HG03103 (cell line): ENCODE measurements at regions not wholly inside any gene's neighbourhood (a gene's known extent, or its start where the extent isn't known, plus 50 kb on each side); places are given as distances from the start of the nearest gene placed in this dataset.

Experiments
- ATAC-seq: cut with Tn5 transposase; IDR thresholded peaks from one replicate; pipeline ENCODE4 v1.9.1; 2021; ENCODE audit warnings: low read depth; ENCODE audit not compliant: unreplicated experiment

DNA sequence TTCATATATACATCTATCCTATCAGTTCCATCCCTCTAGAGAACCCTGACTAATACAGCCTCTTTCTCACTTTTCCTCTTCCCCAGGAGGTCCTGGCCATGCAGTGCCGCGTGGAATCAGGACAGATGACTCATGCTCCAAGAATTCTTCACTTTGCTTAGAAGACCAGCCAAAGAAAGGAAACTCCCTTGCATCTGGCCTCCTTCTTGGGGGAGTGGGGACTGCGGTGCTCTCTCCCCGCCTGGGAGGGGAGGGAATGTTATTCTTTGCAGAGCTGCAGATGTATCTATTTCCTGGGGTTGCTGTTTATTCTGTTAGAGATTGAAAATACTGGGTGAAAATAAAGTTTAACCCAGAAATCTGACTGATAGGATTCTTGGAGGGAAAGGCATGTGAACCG is 111.5 kb upstream of the SH3BP4 start:
- no peak for ATAC-seq

DNA sequence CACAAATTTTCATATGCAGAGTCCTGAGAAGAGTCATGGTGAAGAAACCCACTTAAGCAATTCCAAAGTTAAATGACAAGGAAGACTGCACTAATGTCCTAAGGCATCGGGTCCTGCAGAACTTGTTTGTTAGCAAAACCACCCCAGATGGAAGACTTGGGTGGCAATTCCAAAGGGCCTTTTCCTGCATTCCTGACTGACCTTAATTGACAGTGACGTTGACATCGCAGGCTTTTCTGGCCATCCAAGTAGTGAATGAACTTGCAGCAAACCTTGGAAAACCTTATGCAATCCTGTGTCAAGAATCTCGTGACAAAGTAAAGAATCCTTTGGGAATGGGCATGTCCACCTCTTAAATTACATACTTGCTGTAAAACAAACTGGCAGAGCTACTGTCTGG is 112.5 kb upstream of the SH3BP4 start:
- ATAC-seq = no peak

DNA sequence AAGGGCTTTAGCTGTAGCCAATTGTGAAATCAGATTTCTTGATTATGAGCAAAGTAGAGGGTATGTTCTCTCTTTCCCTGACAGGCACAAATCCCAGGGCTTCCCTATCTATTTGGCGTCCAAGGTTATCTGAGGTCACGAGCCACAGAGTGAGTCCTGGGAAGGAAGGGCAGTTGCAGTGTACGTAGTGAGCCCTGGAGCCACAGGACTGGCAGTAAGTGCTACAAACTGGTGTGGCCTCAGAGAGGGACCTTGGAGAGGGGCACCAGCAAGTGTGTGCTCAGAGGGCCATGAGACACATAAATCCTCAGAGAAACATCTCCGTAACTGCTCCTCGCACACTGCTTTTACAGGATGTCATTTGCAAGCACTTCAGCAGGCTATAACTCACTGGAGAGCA is 115.5 kb upstream of the SH3BP4 start:
- no peak for ATAC-seq

DNA sequence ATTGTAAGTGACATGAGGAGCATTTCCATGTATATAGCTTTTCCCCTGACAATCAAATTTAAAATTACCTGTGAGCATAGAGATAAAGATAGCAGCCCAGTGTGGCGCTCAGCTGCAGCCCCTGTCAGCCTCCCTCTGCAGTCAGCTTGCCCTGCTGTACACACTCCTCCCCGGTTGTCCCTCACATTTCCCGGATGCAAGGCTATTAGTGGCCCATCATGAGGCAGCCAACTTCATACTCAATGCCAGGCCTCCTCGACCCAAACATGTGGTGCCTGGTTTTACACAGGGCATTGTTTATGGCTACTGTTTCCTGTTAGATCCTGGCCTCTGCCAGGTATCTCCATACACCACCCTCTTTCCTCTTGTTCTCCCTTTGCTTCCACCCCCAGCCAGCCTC is 116.1 kb upstream of the SH3BP4 start:
- no peak for ATAC-seq

DNA sequence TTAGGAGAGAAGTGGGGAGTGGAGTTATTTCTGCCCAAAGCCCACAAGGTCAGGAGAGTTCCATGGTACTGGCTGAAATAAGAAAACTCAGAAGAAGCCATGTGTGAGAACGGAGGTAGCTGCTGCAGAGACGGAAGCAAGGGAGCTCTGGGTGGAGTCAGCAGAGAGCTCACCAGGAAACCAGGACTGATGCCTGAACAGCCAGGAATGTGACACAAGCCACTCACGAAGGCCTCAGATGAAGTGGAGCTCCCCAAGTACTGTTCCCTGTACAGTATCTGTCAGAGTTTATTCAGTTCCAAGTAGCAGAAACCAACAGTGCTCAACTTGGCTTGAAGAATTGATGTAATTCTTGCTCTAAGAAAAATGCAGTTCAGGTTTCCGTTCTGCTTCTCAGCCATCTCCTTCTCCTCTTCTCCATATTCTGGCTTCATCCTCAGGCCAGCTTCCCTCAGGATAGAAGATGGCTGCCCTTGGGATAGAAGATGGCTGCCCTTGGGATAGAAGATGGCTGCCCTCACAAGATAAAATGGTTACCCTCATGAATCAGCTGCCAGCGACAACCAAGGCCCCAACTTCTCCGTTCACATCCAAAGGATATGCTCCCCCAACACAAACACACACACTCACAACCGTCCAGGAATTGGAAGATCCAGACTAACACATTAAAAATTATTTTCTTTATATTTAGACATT is 117.4 kb upstream of the SH3BP4 start:
- no peak for ATAC-seq

DNA sequence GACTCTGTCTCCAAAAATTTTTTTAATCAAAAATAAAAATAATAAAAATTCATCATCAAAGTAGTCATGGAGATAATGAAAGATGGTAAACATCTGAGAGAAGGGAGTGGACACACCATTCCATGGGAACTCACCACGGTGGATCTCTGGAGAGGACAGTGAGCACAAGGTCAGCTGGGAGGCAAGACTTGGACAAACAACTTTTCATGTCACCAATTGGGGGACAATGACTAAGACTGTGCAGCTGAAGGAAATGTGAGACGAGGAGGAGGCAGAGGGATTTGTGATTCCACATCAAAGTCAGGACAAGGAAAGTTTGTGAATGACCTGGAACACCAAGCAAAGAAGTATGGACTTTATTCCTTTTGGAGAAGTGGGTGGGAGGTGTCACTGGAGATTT is 121.0 kb upstream of the SH3BP4 start:
- ATAC-seq = no peak

DNA sequence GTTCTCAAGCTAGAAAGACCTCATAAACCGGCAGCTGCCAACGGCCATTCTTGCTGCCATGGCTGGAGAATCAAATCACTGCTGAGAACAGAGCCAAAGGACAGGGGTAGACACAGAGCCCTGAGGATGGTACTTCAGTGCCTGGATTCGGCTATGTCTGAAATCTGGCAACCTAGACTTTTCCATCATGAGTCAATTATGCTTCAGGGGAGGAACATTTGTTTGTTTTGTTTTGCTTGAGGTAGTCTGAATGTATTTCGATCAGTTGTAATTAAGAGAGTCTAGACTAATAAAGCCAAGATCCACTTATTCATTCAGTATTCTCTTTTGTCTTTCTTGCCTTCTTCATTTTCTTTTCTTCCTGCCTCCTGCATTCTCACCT is 122.8 kb upstream of the SH3BP4 start:
- no peak for ATAC-seq

DNA sequence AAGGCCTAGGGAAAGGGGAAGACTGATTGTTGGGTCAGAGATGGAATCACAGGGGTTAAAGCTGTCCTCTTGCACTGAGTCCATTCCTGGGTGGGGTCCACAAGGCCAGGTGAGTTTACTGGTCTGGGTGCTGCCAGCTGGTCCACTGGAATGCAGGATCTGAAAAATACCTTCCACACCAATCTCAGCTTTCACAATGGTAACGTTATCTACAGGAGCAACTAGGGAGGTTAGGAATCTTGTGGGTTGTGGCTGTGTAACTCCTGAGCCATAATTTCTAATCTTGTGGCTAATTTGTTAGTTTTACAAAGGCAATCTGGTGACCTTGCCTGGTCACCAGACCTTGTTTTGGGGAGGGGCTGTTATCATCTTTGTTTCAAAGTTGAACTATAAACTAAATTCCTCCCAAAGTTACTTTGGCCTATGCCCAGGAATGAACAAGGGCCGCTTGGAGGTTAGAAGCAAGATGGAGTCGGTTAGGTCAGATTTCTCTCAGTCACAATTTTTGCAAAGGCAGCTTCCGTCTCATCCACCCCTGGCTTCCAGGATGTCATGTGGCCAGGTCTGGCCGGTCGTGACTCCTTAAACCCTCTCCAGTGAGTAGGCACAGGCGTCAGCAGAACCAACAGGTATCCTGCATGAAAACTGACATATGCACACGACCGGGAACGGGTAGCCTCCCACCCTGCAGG is 123.3 kb upstream of the SH3BP4 start:
- no peak for ATAC-seq

DNA sequence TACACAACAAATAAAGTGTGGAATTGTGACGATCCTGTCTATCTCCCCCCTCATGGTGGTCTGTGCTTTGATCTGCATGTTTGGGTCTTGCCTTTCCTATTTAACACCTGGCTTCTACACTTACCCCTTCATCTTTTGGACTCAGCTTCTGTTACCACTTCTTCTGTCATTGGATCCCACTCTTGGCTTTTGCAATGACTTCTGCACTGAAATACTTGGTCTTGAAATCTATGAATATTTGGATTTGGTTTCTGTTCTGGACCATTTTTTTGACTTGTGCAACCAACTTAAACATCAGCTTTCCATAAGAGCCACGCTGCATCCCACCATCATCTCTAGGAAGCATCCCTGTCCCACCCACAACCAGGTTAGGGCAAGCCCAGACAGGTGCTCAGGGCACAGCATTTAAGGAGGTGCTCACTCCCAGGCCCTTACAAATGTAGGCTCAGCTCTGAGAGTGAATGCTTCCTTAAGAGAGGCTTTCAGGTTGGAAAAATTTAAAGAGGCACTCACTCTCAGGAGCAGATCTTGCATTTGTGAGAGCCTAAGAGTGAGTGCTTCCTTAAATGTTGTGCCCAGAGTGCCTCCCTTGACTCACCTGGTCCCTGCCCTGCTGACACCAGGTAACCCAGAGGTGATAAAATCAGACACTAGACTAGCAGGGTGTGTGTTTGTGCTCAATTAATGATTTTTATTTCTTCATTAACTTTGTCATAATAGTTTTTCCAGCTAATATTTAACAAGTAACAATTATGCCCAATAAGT is 124.5 kb upstream of the SH3BP4 start:
- no peak for ATAC-seq

DNA sequence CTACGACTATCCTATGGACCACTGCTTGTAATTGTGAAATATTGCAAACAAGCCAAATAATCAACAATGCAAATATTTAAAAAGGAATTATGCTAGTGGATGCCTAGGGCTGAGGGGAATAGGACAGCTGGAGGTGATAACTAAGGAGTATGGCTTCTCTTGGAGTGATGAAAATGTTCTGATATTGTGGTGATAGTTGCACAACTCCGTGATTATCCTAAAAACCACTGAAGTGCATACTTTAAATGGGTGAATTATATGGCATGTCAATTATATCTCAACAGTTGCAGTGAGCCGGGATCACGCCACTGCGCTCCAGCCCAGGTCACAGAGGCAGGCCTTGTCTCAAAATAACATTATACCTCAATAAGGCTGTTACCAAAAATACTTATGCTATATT is 125.1 kb upstream of the SH3BP4 start:
- no peak for ATAC-seq

DNA sequence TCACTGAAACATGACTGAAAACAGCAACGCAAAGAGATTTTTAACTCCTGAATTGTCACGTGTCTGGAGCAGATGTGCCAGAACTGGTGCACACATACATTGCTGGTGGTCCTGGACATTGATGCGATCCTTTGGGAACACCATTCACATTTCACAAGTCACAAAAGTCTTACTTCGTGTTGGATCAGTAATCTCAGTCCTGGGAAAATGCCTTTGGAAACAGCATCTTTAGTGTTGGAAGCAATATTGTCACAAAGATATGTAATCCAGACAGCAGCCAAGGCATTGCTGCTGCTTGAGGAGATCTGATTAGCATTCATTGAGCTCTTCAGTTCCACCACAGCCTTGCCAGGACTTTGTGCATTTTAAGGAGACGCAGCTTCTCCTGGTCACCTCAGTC is 126.2 kb upstream of the SH3BP4 start:
- no peak for ATAC-seq

DNA sequence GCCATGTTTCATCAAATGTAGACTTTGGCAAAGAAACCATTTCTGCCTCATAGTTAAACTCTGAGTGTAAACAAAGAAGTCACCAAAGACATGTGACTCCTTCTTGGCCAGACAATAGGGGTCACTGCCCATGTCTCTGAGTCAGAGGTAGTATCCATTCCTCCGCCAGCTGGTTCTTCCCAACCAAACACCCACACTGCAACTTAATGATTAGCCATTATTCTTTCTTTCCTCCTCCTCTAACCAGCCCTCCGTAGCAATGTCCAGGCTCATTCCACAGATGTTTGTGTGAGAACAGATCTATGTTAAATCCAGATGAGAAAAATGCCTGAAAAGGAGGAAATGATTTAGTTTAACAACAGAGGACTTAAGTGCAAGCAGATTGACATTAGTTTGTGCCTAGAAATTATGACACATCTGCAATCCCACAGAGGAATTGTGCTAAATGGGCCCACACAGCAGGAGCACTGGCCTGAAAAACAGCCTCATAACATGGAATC is 127.9 kb upstream of the SH3BP4 start:
- no peak for ATAC-seq

DNA sequence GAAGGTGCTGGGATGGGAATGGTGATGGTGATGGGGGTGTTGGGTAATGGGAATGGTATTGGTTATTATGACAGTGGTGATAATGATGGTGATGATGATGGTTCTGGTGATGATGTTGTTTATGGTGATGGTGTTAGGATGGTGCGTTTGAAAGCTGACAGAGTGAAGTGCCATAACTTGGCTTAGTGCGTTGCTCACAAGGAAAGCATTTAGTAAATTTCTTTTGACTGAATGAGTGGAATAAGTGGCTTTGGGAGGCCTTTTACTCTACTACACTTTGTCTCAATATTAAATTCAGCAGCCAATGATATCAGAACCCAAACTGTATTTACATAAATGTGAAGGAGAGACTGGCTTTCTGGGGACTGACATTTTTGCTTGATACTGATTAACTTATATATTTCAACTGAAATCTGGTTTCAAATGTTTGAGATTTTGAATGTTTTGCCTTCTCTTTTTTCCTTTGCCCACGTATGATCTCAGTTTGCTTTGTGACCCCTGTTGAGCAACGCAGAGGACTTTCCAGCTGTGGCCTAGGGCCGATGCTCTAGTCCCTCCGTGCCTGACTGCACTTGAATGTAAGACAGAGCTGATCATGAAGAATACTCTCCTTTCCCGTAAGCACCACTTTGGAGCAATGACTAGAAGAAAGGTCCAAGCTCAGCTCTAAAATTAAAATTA is 128.5 kb upstream of the SH3BP4 start:
- ATAC-seq = no peak

DNA sequence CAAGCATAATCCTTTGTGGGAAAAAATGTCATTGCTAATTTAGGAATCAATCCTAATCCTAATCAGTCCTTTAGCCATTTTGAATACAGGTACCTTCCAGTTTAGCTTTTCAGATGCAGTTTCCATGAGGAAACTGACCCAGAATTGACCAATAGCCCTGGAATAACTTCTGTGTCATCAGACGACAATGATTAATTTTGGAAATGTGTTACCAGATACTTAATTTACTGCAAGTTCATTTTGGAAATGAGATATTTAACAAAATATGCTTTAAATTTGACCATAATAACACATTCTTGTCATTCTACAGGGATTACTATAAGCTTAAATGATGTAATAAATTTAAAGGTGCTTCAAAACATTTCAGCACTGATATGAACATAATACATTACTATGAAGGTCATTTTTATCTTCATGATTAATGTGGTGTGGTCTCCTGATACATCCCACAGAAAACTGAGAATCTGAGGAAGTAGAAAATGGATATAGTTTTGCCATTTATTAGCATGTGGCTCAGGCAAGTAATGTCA is 129.8 kb upstream of the SH3BP4 start:
- ATAC-seq = no peak

DNA sequence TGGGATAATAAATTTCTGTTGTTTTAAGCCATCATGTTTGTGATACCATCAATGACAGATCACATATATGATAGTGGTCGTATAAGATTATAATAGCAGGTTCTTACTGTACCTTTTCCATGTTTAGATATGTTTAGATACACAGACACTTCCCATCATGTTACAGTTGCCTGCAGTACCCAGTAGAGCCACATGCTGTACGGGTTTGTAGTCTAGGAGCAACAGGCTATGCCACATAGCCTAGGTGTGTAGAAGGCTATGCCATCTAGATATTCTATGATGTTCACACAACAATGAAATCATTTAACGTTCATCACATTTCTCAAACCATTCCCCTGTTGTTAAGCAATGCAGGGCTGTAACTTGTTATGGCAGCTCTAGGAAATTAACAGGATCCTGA is 132.9 kb upstream of the SH3BP4 start:
- no peak for ATAC-seq

DNA sequence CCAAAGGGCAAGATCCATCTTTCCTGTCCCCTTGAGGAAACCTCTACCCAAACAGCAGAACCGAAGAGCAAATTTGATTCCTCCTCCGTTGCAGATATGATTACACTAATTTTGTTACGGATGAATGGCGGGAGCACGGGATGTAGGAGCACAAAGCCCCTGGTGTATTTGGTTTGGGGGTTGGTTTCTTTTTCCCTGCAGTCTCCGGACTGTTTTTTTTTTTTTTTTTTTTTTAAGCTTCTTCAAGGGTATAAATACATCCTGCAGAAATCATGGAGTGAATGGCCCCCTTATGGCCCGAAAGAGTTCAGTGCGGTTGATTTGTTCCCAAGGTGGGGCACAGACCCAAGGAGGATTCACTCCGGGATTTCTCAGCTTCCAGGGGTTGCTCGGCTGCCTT is 135.3 kb upstream of the SH3BP4 start:
- no peak for ATAC-seq

DNA sequence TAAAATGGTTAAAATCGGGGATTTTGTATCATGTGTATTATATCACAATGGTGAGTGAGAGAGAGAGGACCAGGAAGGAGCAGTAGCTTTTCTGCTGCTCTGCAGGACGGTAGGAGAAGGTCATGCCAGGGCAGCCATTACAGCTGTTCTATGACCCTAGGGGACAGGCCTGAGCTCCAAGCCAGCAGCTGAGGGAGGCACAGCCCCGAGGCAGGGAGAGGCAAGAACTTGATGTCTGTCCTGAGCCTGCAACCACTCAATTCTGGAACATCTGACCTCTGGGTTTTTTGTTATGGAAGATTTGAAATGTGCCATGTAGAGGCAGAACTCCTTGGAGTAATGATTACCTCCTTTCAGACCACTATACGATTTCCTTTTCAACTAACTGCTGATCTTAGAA is 135.8 kb upstream of the SH3BP4 start:
- ATAC-seq = no peak

DNA sequence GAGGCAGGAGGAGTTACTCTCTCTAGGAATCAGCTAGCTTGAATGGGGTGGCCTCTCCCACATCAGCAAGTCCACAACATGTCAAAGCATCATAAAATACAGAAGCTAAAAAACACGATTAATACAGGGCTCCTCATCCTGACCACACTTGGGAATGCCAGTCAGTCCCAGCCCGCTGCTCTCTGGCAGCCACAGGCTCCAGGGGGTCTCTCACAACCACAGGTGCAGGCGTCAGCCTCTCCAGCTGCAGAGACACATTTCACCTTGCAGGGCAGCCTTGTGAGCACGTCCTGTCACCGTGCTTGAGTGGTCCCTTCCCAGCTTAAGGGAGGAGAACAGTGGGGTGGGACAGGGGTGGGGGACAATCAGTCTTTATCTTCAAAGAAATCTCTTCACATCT is 137.4 kb upstream of the SH3BP4 start:
- ATAC-seq = no peak

DNA sequence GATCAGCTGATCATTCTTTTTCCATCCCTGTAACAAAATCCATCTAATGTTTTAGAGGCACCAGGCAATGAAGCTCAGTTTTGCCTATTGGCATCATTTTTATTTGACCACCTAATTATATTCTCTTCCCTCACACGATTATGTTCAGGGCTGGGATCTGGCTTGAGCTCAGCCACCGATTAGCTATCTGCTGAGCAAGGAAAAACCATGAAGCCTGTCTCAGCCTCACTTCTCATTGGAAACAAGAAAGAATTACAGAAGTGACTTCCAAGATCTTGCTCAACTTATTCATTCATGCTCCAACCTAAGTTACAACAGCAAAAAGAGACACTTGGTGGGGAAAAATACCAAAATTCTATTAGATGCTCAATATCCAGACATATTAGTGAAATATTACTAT is 139.0 kb upstream of the SH3BP4 start:
- no peak for ATAC-seq

DNA sequence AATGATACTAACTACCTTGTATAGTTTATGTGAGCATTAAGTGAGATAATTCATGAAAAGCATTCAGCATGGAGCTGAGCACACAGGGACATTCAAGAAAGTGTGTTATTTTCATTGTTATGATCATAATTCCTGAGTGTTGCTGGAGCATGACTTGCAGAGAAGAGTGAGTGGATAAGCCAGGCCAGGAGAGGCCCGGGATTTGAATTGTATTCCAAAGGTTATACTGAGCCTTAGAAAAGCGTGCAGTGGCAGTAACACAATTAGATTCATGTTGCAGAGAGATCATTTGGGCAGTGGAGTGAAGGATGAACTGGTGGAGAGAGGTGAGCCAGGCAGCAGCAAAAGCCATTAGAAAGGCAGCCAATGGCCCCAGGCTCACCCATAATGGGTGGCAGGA is 142.9 kb upstream of the SH3BP4 start:
- no peak for ATAC-seq

DNA sequence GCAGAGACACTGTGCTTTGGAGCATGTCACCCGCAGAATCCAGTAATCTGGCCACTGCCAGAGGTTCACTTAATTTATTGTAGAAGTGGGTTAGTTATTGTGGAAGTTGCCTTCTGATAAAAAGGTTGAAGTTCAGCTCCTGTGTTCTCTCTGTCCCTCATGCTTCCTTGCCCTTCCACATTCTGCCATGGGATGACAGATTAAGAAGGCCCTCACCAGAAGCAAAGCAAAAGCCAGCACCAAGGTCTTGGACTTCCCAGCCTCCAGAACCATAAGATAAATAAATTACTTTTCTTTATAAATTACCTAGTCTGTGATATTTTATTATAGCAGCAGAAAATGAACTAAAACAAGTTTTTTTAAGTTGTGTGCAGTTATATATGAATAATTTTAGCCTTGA is 145.0 kb upstream of the SH3BP4 start:
- ATAC-seq = no peak
